PFSK-1 (cell line): ENCODE measurements at regions not wholly inside any gene's neighbourhood (a gene's known extent, or its start where the extent isn't known, plus 50 kb on each side); places are given as distances from the start of the nearest gene placed in this dataset.

Experiments
- REST ChIP-seq, 2 experiments: IDR thresholded peaks; 2 replicates each; pipeline versions ENCODE4 v1.6.1 to v1.8.0; 2011 to 2012; ENCODE audit warnings: low read depth in 2 of 2, low read length in 2 of 2, control low read depth in 1 of 2, inconsistent platforms in 1 of 2, mild to moderate bottlenecking in 1 of 2, moderate library complexity in 1 of 2; ENCODE audit not compliant: insufficient read depth in 1 of 2
- TAF1 ChIP-seq: IDR thresholded peaks from 2 replicates; pipeline ENCODE4 v1.6.1; 2012; ENCODE audit warnings: low read length, control low read depth, borderline replicate concordance; ENCODE audit not compliant: insufficient read depth

- TF ChIP-seq TAF1 (no peak), REST (IDR thresholded peaks at IDR 0.05; ENCODE audit: insufficient read depth in 1 of 2, low read depth in 2 of 2, low read length in 2 of 2) (no peak)
Observed at GRCh38 chr7:142337054-142338001, 79.5 kb upstream of the PRSS58 start.
